ENCODE measurements at regions not wholly inside any gene's neighbourhood (a gene's known extent, or its start where the extent isn't known, plus 50 kb on each side); places are given as distances from the start of the nearest gene placed in this dataset.
"Not testable (repeated sequence)": the region's sequence is repeated elsewhere in the genome, so short reads cannot be mapped to it uniquely, and the experiment has no call there.

- H3K9me3 ChIP-seq = no peaks in the 10 kb centered on the region
- no peaks in the 10 kb centered on the region for H3K36me3 ChIP-seq
- no peaks in the 10 kb centered on the region for H3K4me1 ChIP-seq
- 37 to 40% methylated on average over 3 of the region's 3 CpGs for WGBS, 2 donors (ENCODE audit: low coverage in 1 of 2)
- ATAC-seq = no peak
- H3K27ac ChIP-seq = no peak overlapping the region
- H3K4me3 ChIP-seq = no peak overlapping the region
- no peak for TF ChIP-seq POLR2A (IDR thresholded peaks at IDR 0.05)
- no peaks in the 10 kb centered on the region for H3K27me3 ChIP-seq
Measured at GRCh38 chr13:23105051-23105450, 75.7 kb upstream of the SGCG start.

GRCh38 chr13:23107665-23108064 lies 73.1 kb upstream of the SGCG start:
- Histone ChIP-seq H3K27me3 (no peaks in the 10 kb centered on the region), H3K4me3 (no peak overlapping the region), H3K9me3 (no peaks in the 10 kb centered on the region), H3K27ac (no peak overlapping the region), H3K4me1 (no peaks in the 10 kb centered on the region), H3K36me3 (no peaks in the 10 kb centered on the region)
- TF ChIP-seq POLR2A (IDR thresholded peaks at IDR 0.05) = no peak
- TF ChIP-seq CTCF (IDR thresholded peaks at IDR 0.05) = no peak
- TF ChIP-seq EP300 (IDR thresholded peaks at IDR 0.05) = no peak
- no peak for TF ChIP-seq POLR2AphosphoS5 (IDR thresholded peaks at IDR 0.05)
- WGBS, 2 donors (ENCODE audit: low coverage in 1 of 2) = 82 to 92% methylated on average over 6 to 7 of the region's 7 CpGs
- no peak for ATAC-seq

- Histone ChIP-seq H3K4me3 (no peak overlapping the region), H3K27ac (no peak overlapping the region), H3K27me3 (no peaks in the 10 kb centered on the region), H3K9me3 (no peaks in the 10 kb centered on the region), H3K36me3 (no peaks in the 10 kb centered on the region), H3K4me1 (no peaks in the 10 kb centered on the region)
- 71 to 74% methylated on average over 3 of the region's 3 CpGs for WGBS, 2 donors (ENCODE audit: low coverage in 1 of 2)
- no peak for ATAC-seq
- TF ChIP-seq EP300 (IDR thresholded peaks at IDR 0.05) = no peak
- no peak for TF ChIP-seq POLR2AphosphoS5 (IDR thresholded peaks at IDR 0.05)
- no peak for TF ChIP-seq CTCF (IDR thresholded peaks at IDR 0.05)
- TF ChIP-seq POLR2A (IDR thresholded peaks at IDR 0.05) = no peak
Measured at GRCh38 chr13:23119131-23119530, 61.6 kb upstream of the SGCG start.

GRCh38 chr13:23127540-23127939 lies 53.2 kb upstream of the SGCG start:
- not testable (repeated sequence) for ATAC-seq, H3K4me1 ChIP-seq, H3K4me3 ChIP-seq, H3K9me3 ChIP-seq, H3K36me3 ChIP-seq, H3K27ac ChIP-seq, H3K27me3 ChIP-seq
- WGBS, 2 donors (ENCODE audit: low coverage in 1 of 2) = no CpG with 5 or more reads among the region's 26 CpGs

- H3K4me3 ChIP-seq = no peak overlapping the region
- H3K36me3 ChIP-seq = no peaks in the 10 kb centered on the region
- H3K9me3 ChIP-seq = no peaks in the 10 kb centered on the region
- 61 to 63% methylated on average over 2 to 3 of the region's 3 CpGs for WGBS, 2 donors (ENCODE audit: low coverage in 1 of 2)
- no peak overlapping the region for H3K27ac ChIP-seq
- no peak for ATAC-seq
- no peak for TF ChIP-seq POLR2AphosphoS5 (IDR thresholded peaks at IDR 0.05)
- no peak for TF ChIP-seq EP300 (IDR thresholded peaks at IDR 0.05)
- TF ChIP-seq CTCF (IDR thresholded peaks at IDR 0.05) = no peak
- TF ChIP-seq POLR2A (IDR thresholded peaks at IDR 0.05) = no peak
- no peaks in the 10 kb centered on the region for H3K27me3 ChIP-seq
- no peaks in the 10 kb centered on the region for H3K4me1 ChIP-seq
Measured at GRCh38 chr13:23129331-23129730, 51.4 kb upstream of the SGCG start.

Small RNAs in the stretch of these regions (small RNA-seq; reads per million reads assigned to genes)
- gene MTND3P1 = 0 reads per million in 4 donors
- 0 reads per million in 4 donors for gene RF00049

Measured in gastroesophageal sphincter (tissue), 4 donors.